MM.1S (cell line): ENCODE measurements at regions not wholly inside any gene's neighbourhood (a gene's known extent, or its start where the extent isn't known, plus 50 kb on each side); places are given as distances from the start of the nearest gene placed in this dataset.

Experiments
- DNase-seq: peaks from one replicate; pipeline ENCODE4 v3.0.0-alpha.2; 2015
- H2AFZ ChIP-seq: fragments of 300-600 bp; sonication (generic); 2 replicates; pipeline ENCODE4 v1.6.0; 2016; ENCODE audit warnings: antibody characterized with exemption, low read length
- H3F3A ChIP-seq: fragments of 300-600 bp; sonication (generic); 2 replicates; pipeline ENCODE4 v1.6.1; 2016; ENCODE audit warnings: mild to moderate bottlenecking, antibody characterized with exemption, low read length, moderate library complexity, mixed read lengths; ENCODE audit not compliant: insufficient read depth
- H3K27ac ChIP-seq: fragments of 300-600 bp; sonication (generic); 2 replicates; pipeline ENCODE4 v1.5.1; 2016; ENCODE audit warnings: mild to moderate bottlenecking, low read length
- H3K27me3 ChIP-seq: fragments of 300-600 bp; sonication (generic); replicated peaks from 2 replicates; pipeline ENCODE4 v1.6.0; 2016; ENCODE audit warnings: low read length; ENCODE audit not compliant: insufficient read depth
- H3K36me3 ChIP-seq: fragments of 300-600 bp; sonication (generic); replicated peaks from 2 replicates; pipeline ENCODE4 v1.6.1; 2016; ENCODE audit warnings: mild to moderate bottlenecking, low read length, mixed read lengths; ENCODE audit not compliant: insufficient read depth
- H3K4me1 ChIP-seq: fragments of 300-600 bp; sonication (generic); 2 replicates; pipeline ENCODE4 v1.6.1; 2016; ENCODE audit warnings: low read length, mixed read lengths
- H3K4me2 ChIP-seq: fragments of 300-600 bp; sonication (generic); 2 replicates; pipeline ENCODE4 v1.6.0; 2016; ENCODE audit warnings: low read depth, low read length
- H3K4me3 ChIP-seq: fragments of 300-600 bp; sonication (generic); 2 replicates; pipeline ENCODE4 v1.5.1; 2016; ENCODE audit warnings: low read length, mixed read lengths
- H3K79me2 ChIP-seq: fragments of 300-600 bp; sonication (generic); 2 replicates; pipeline ENCODE4 v1.6.1; 2016; ENCODE audit warnings: mixed run types, low read length, mixed read lengths
- H3K9ac ChIP-seq: fragments of 300-600 bp; sonication (generic); 2 replicates; pipeline ENCODE4 v1.6.1; 2016; ENCODE audit warnings: low read length, mixed read lengths
- H3K9me2 ChIP-seq: fragments of 300-600 bp; sonication (generic); replicated peaks from 2 replicates; pipeline ENCODE4 v1.6.1; 2016; ENCODE audit warnings: mild to moderate bottlenecking, low read length, mixed read lengths; ENCODE audit not compliant: insufficient read depth
- H3K9me3 ChIP-seq: fragments of 300-600 bp; sonication (generic); replicated peaks from 2 replicates; pipeline ENCODE4 v1.6.1; 2016; ENCODE audit warnings: mild to moderate bottlenecking, low read length, mixed read lengths; ENCODE audit not compliant: insufficient read depth
- H4K20me1 ChIP-seq: fragments of 300-600 bp; sonication (generic); 2 replicates; pipeline ENCODE4 v1.6.1; 2016; ENCODE audit warnings: mild to moderate bottlenecking, low read length, moderate library complexity, mixed read lengths; ENCODE audit not compliant: insufficient read depth
- EZH2 ChIP-seq: fragments of 300-600 bp; sonication (generic); optimal IDR thresholded peaks from 2 replicates; pipeline ENCODE3; 2017; ENCODE audit warnings: low read depth, mild to moderate bottlenecking, antibody characterized with exemption, low read length, mixed read lengths
- EZH2phosphoT487 ChIP-seq: fragments of 300-600 bp; sonication (generic); IDR thresholded peaks from 2 replicates; pipeline ENCODE4 v1.6.1; 2018; ENCODE audit warnings: antibody characterized with exemption, low read length
- TF ChIP-seq, protein P1 (sequence below): fragments of 300-600 bp; sonication (generic); IDR thresholded peaks from 2 replicates; pipeline ENCODE4 v1.5.1; 2016; ENCODE audit warnings: antibody characterized with exemption, low read length, mixed read lengths

DNA sequence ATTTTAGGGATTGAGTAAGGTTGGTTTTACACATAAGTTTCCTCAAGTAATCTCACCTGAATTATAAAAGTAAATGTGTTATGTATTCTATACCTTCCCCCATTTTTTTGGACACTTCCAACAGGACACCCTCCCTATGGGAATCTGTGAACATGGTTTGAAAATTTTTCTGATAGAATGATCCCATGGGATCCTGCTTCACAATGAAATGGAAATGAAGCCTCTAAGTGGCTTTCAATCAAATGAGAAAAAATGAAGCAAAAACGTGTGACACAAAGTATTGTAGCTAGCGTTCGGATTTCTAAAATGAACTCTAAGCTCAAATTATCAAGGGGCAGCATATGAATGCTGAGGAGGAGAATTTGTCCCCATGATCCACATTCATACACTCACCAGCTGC, 1006.8 kb downstream of the ADGRL2 start:
- no peaks in the 10 kb centered on the region for H3K9me3 ChIP-seq
- H3K79me2 ChIP-seq, result no peaks in the 10 kb centered on the region
- no peaks in the 10 kb centered on the region for H3K27me3 ChIP-seq
- no peak overlapping the region for H2AFZ ChIP-seq
- H4K20me1 ChIP-seq, result no peaks in the 10 kb centered on the region
- H3K27ac ChIP-seq, result no peak overlapping the region
- H3K4me3 ChIP-seq, result no peak overlapping the region
- H3K9me2 ChIP-seq, result no peaks in the 10 kb centered on the region
- no peaks in the 10 kb centered on the region for H3F3A ChIP-seq
- H3K9ac ChIP-seq, result no peak overlapping the region
- no peaks in the 10 kb centered on the region for H3K4me1 ChIP-seq
- H3K4me2 ChIP-seq, result no peak overlapping the region
- H3K36me3 ChIP-seq, result no peaks in the 10 kb centered on the region
- DNase-seq, result no peak
- TF ChIP-seq EZH2phosphoT487 (no peak), EZH2 (no peak)
- TF ChIP-seq, protein P1, sequence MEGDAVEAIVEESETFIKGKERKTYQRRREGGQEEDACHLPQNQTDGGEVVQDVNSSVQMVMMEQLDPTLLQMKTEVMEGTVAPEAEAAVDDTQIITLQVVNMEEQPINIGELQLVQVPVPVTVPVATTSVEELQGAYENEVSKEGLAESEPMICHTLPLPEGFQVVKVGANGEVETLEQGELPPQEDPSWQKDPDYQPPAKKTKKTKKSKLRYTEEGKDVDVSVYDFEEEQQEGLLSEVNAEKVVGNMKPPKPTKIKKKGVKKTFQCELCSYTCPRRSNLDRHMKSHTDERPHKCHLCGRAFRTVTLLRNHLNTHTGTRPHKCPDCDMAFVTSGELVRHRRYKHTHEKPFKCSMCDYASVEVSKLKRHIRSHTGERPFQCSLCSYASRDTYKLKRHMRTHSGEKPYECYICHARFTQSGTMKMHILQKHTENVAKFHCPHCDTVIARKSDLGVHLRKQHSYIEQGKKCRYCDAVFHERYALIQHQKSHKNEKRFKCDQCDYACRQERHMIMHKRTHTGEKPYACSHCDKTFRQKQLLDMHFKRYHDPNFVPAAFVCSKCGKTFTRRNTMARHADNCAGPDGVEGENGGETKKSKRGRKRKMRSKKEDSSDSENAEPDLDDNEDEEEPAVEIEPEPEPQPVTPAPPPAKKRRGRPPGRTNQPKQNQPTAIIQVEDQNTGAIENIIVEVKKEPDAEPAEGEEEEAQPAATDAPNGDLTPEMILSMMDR, result no peak

DNA sequence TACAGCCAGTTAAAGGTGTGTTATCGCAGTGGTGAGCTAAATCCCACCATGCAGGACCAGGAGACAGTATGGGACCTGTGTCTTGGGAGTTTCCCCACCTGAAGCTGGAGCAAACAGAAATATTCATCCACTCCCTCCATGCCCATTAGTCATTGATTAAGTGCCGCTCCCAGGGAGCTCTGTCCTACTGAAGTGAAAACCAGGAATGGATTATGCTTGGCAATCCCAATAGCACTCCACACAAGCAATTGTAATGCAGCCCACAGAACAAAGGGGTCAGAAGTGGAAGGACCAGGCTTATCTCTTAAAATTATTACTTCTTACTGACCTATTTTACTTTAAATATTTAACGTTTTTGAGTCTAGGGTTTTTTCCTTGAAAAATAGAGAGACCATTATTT, 1005.4 kb downstream of the ADGRL2 start:
- H3K27ac ChIP-seq, result no peak overlapping the region
- H2AFZ ChIP-seq, result no peak overlapping the region
- H3K36me3 ChIP-seq, result no peaks in the 10 kb centered on the region
- no peaks in the 10 kb centered on the region for H3K4me1 ChIP-seq
- DNase-seq, result no peak
- TF ChIP-seq EZH2 (no peak), EZH2phosphoT487 (no peak)
- TF ChIP-seq, protein P1, result no peak
- H3K9me3 ChIP-seq, result no peaks in the 10 kb centered on the region
- no peaks in the 10 kb centered on the region for H3F3A ChIP-seq
- H3K4me3 ChIP-seq, result no peak overlapping the region
- H4K20me1 ChIP-seq, result no peaks in the 10 kb centered on the region
- H3K9me2 ChIP-seq, result no peaks in the 10 kb centered on the region
- H3K27me3 ChIP-seq, result no peaks in the 10 kb centered on the region
- H3K4me2 ChIP-seq, result no peak overlapping the region
- no peak overlapping the region for H3K9ac ChIP-seq
- no peaks in the 10 kb centered on the region for H3K79me2 ChIP-seq

DNA sequence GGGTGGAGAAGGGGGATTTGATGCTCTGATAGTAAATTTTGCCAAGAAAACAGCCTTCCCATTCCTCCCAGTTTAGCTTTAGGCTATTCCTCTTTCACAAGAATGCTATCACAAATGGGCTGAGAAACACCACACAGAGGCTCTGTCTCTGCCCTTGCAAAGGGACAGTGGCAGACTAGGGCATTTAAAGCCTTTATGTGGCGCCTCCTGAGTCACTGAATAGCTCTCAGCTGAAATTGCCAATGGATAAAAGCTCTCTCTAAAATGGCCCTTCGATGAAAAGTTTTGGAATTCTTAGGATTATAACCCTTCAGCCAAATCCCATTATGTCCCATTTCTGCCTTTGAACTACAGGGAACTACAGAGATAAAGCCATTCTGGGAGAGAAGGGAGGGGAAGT, 1000.4 kb downstream of the ADGRL2 start:
- Histone ChIP-seq H3K4me2 (no peak overlapping the region), H3K27me3 (no peaks in the 10 kb centered on the region), H3K79me2 (no peaks in the 10 kb centered on the region), H4K20me1 (no peaks in the 10 kb centered on the region), H3K4me1 (no peaks in the 10 kb centered on the region), H2AFZ (no peak overlapping the region), H3K9me2 (no peaks in the 10 kb centered on the region), H3K9me3 (no peaks in the 10 kb centered on the region), H3K36me3 (no peaks in the 10 kb centered on the region), H3K9ac (no peak overlapping the region), H3F3A (no peaks in the 10 kb centered on the region), H3K4me3 (no peak overlapping the region), H3K27ac (no peak overlapping the region)
- TF ChIP-seq, protein P1, result no peak
- TF ChIP-seq EZH2, result no peak
- TF ChIP-seq EZH2phosphoT487, result no peak
- DNase-seq, result no peak
